Spleen (tissue), 7 donors: ENCODE measurements at regions not wholly inside any gene's neighbourhood (a gene's known extent, or its start where the extent isn't known, plus 50 kb on each side); places are given as distances from the start of the nearest gene placed in this dataset.

Experiments used
- POLR2A ChIP-seq, 3 donors: fragments of 450-650 bp; IDR thresholded peaks; one replicate each; pipeline ENCODE4 v1.5.1; 2017; ENCODE audit warnings: antibody characterized with exemption in 3 of 3, mild to moderate bottlenecking in 1 of 3
- POLR2AphosphoS5 ChIP-seq, 3 donors: sonication (generic); formaldehyde crosslinking; IDR thresholded peaks; one replicate each; pipeline ENCODE4 v1.5.1; 2017; ENCODE audit warnings: antibody characterized with exemption in 3 of 3
- TF ChIP-seq, protein P1 (sequence below), 11 experiments: fragments of 200-600 bp in 7 of 11; fragments of 450-650 bp in 4 of 11; sonication (generic) in 4 of 11; IDR thresholded peaks in 8 of 11; conservative IDR thresholded peaks in 3 of 11; 1 replicate in 7 of 11; 2 replicates in 4 of 11; pipeline versions ENCODE4 v1.4.0 to v1.8.0; 2016 to 2021; ENCODE audit warnings: antibody characterized with exemption in 11 of 11, inconsistent platforms in 4 of 11, mild to moderate bottlenecking in 1 of 11
- donor health status: DM: no; HTN: no; CAD: no; lungs with moderate emphysema.
- donor health status: DM: no; HTN: no; CAD: no.
- donor health status: DM: no; HTN: no; CAD: no.

DNA sequence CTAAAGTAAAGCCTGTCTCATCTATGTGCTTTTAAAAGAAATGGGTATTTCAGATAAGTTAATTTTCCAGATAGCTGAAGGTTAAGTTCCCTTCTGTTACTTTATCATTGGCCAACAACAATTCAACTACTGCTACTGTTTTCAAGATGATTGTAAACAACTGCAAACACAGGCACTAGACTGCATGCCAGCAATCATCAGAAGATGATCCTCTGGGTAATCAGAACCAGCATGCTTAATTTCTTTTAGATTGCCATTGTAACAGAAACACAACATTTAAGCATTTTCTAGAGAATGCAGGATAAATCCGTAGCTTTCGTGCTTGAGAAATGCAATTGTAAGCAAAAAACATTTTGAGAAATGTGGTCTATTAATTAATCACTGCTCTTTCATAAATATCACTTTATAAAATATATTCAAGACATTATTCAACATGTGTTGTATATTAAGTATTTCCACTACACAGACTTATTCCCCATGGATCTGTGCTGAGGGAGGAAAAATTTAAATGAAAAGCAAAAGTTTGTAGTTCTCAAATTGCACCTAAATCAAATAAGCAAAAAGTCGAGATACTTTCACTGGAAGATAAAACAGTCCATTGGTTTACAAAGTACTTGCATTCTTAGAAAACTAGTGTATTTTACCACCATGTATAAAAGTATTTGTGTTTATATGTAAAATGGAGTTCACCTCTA, 133.7 kb downstream of the ATL2 start:
- no peak for TF ChIP-seq POLR2A (IDR thresholded peaks at IDR 0.05)
- TF ChIP-seq, protein P1, sequence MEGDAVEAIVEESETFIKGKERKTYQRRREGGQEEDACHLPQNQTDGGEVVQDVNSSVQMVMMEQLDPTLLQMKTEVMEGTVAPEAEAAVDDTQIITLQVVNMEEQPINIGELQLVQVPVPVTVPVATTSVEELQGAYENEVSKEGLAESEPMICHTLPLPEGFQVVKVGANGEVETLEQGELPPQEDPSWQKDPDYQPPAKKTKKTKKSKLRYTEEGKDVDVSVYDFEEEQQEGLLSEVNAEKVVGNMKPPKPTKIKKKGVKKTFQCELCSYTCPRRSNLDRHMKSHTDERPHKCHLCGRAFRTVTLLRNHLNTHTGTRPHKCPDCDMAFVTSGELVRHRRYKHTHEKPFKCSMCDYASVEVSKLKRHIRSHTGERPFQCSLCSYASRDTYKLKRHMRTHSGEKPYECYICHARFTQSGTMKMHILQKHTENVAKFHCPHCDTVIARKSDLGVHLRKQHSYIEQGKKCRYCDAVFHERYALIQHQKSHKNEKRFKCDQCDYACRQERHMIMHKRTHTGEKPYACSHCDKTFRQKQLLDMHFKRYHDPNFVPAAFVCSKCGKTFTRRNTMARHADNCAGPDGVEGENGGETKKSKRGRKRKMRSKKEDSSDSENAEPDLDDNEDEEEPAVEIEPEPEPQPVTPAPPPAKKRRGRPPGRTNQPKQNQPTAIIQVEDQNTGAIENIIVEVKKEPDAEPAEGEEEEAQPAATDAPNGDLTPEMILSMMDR (IDR thresholded peaks at IDR 0.05 in 8 of 11, conservative IDR thresholded peaks at IDR 0.05 in 3 of 11): no peak
- no peak for TF ChIP-seq POLR2AphosphoS5 (IDR thresholded peaks at IDR 0.05)
